HG02759 (cell line): ENCODE measurements at regions not wholly inside any gene's neighbourhood (a gene's known extent, or its start where the extent isn't known, plus 50 kb on each side); places are given as distances from the start of the nearest gene placed in this dataset.

Experiments
- ATAC-seq: cut with Tn5 transposase; IDR thresholded peaks from one replicate; pipeline ENCODE4 v1.9.1; 2021; ENCODE audit warnings: mild to moderate bottlenecking, moderate library complexity; ENCODE audit not compliant: unreplicated experiment

DNA sequence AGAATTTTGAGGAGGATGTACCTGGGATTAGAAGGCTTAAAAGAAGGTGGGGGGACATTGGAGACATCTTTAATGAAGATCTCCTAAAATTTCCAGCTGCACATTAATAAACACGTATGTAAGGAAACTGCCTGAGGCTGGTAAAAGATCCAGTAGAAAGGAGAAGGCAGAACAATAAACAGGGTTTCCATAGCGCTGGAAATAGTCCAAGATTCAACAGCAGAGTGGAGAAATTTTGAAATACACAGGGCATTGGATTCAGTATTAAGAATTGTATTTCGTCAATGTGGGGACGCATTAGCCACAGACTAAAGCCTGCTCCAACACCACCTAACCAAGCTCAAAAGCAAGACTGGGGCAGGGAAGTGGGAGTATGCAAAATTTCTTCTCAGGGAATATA, 606.9 kb upstream of the NRXN1 start:
- ATAC-seq: no peak

DNA sequence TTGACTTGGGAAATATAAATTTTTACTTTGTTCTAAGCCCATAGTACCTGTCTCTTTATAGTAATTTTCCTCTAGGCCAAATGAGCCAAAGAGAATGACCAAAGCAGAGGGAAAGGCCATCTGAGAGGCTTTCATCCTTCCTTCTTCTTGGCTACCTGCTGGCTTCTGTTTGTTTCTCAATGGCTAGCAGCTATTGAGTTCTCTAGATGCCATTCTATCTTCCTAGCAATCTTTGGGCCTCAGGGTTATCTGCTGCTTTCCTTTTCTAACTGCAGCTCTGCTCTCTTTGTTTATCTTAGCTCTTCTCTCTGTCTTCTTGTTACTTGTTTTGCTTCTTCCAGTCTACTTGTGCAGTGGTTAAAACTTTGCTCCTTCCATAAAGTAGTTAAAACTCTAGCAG, 601.1 kb upstream of the NRXN1 start:
- no peak for ATAC-seq

DNA sequence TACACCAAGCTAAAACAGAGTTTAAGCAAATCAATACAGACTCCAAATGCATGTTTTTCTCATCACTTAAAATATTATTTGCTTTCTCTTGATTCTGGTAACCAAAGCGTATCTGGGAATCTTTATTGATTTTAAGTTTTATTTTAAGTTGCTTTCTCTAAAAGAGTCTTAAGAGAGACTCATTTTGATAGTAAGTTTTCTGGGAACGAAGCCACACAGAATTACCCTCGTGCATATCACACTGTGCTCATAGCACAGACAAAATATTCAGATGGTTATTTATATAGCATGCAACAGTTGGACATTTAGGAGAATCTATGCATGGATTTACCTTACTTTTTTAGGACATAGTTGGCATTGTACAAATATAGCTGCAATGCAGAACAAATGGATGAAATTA, 597.5 kb upstream of the NRXN1 start:
- ATAC-seq: no peak

DNA sequence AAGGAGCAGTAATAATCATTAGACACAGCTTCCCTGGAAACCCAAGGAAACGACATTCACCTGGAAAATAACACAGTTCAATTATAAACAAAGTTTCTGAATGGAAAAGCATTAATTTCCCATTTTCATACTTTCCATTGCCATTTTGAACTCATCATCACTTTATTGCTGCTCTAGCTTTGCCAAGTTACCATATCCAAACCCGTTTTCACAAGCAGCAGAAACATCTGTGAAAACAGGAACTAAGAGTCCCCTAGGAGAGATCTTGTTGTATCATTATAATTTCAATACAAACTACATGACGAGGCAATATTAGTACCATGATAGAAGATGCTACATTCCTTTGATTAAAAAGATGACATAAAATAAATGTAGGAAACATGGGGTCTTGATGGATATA, 597.0 kb upstream of the NRXN1 start:
- ATAC-seq: no peak

DNA sequence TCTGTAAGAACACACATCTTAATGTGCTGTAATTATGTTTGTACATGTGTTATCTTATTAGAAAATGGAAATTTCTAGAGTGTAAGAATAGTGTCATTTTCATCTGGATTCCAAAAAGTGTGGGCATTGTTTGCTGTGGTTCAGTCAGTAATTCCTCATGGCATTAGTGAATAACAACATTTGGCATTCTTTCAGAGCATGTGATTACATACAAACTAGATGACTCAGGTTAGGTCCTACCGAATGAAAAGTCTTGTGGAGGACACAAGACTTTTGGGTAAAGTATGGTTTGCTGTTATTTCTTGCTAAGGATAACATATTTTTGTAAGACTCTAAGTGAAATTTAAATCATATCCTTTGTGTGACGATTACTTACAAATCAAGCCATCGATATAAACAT, 593.1 kb upstream of the NRXN1 start:
- no peak for ATAC-seq

DNA sequence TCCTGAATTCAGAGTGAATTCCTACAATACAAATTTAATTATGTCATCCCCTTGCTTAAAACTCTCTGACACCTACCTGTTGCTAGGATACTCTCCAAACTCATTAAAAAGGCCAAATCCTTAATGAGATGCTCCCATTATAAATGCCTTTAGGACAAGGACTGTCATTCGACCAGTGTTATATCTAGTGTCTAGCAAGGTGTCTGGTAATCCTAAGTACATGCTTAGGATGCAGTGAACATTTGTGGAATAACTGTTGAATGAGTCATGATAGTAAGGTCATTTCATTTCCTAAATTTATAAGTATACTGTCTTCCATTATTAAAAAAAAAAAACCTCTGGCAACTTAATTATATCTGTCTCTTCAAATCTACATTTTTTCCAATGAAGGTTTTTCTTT, 588.9 kb upstream of the NRXN1 start:
- ATAC-seq: no peak

DNA sequence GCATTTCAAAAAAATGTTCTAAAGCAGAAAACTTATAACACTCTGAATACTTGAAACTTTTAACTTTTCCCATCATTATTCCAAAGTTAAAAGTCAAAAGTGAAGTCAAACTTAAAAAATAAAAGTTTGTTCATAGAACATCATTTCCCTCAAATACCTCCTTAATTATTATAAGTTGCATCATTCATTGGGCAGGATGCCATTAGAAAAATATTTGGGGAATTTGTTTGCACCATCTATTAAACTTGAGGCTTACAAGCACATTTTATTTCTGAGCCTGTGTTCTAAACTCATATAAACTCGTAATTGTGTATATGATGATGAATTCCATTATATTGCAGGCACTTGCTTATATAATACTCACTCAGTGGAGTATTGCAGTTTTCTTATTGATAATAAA, 588.0 kb upstream of the NRXN1 start:
- no peak for ATAC-seq

DNA sequence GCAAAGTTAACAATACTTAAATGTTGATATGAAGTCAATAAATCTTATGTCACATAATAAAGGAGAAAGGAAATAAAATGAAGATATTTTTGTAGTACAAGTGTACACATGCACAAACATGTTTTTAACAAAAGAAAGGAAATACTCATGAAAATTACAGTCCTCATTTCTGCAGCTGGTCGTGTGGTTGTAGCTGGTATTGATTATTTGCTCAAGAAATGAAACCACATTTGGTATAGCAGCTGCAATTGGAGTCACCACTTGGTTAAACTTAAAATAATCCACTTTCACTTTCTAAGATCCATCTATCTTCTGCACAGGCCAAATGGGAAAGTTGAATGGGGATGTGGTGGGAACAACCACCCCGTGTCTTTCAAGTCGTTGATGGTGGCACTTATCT, 580.5 kb upstream of the NRXN1 start:
- no peak for ATAC-seq

DNA sequence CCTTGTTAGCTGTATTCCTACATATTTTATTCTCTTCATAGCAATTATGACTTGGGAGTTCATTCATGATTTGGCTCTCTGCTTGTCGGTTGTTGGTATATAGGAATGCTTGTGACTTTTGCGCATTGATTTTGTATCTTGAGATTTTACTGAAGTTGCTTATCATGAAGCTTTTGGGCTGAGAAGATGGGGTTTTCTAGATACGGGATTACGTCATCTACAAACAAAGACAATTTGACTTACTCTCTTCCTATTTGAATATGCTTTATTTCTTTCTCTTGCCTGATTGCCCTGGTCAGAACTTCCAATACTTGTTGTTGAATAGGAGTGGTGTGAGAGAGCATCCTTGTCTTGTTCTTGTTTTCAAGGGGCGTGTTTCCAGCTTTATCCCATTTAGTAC, 569.8 kb upstream of the NRXN1 start:
- ATAC-seq: no peak

DNA sequence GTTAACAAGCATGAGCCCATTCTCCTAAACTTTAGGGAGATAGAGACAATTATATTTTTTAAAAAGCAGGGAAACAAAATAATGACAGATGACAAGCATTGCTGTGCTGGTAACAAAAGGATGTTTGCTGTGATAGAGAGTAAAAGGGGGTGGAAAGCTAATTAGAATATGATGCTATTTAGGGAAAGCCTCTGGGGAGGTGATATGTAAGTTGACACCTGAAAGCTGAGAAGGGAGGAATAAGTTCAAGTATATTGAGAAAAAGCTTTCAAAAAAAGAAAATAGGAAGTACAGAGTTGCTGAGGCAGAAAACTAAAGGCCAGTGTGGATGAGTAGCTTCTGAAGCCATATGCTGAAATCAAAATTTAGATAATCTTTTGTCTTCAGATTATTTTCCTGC, 565.2 kb upstream of the NRXN1 start:
- ATAC-seq: no peak

DNA sequence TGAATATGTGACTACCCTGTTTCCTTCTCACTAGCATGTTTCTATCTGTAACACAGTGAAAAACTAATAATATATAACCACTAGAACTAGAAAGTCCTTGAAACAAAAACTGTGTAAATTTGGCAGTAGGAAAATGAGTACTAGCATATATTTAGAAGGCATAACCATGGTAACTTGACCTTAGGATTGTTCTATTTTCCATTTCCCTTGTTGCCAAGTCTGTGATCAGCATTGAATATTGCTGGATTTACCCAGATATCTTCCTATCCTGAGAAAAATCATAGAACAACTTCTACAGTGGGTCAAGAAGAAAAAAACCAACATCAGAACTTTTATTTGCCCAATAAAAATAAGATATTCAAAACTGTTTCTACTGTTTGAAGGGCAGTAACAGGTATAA, 563.9 kb upstream of the NRXN1 start:
- no peak for ATAC-seq

DNA sequence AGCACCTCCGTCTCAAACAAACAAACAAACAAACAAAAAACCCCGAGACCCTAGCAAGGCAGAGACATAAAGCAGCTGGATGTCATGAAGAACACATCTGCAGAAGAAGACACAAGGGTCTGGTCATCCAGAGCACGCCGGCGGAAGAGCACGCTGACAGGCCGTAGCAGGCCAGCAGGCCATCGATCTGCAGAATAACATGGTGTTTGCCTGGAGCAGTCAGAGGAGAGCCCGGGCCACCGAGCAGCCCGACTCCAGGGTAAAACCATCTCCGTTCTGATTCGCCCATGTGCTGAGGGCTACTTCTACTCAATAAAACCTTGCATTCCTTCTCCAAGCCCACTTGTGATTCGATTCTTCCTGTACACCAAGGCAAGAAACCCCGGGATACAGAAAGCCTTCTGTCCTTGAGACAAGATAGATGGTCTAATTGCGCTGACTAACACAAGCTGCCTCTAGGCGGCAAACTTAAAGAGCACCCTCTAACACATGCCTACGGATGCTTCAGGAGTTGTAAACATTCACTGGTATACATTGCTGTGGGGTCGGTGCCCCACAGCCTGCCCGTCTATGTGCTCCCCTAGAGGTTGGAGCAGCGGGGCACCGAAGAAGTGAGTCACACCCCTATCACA, 549.8 kb upstream of the NRXN1 start:
- no peak for ATAC-seq

DNA sequence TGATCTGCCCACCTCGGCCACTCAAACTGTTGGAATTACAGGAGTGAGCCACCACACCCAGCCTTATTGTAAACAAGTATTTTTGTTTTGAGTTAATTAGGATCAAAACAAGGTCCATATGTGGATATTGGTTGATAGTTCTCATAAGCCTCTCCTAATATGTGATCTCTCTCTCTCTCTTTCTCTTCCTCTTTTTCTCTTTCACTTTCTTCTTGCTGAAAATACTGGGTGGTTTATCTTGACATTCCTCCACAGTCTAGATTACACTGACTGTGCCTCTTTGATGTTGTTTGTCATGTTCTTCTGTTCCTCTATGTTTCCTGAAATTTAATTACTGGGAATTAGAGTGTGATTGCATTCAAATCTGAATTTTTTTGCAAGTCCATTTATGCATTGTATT, 547.5 kb upstream of the NRXN1 start:
- ATAC-seq: no peak

DNA sequence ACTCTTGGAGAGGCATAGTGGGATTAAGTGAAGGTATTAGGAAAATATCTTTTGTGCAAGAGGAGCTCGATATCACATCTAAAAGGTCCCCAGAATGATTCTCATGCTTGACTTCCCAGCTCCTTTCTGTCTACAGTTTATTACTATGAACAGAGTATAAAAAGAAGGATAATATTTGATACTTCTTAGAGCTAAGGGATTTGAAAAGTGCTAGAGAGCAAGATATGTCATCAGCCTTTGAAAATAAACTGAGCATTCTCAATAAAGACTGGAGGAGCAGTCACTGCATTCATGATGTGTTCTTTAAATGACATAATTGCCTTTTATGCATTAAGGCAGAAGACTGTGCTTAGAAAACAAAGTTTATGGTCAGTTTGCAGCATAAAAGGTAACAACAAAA, 543.2 kb upstream of the NRXN1 start:
- no peak for ATAC-seq

DNA sequence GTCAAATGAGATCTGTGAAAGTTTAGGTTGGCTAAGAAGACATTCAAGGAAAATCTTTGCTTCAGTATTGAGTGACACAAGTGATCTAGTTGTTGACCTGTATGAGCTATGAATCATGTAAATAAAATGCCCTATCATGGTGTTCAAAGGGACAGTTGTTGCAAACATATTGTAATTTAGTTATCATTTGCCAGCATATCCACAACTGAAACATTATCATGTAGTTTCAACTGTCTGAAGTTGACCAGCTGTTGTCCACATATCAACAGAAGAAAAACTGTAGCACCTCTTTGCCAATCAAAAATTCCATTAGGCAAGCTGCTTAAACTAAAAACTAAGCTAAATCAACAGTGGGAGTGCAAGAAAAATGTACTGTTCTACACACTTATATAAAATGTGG, 527.1 kb upstream of the NRXN1 start:
- ATAC-seq: no peak

DNA sequence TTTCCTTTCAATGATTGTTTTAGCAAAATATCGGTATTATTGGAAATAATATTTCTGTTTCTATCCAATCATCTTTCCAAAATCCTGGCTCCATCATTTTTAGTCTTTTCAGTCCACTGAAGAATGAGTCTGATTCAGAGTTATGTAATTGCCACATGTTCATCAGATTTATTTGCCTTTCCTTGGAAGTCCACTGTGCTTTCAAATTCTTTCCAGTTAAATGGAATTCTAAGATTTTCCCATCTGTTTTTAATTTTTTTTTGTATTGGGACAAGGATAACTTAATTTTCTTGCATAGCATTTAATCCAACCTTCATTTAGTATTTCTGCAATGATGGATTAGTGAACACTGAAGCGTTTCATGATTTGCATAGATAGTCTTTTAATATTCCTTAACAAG, 521.5 kb upstream of the NRXN1 start:
- ATAC-seq: no peak

DNA sequence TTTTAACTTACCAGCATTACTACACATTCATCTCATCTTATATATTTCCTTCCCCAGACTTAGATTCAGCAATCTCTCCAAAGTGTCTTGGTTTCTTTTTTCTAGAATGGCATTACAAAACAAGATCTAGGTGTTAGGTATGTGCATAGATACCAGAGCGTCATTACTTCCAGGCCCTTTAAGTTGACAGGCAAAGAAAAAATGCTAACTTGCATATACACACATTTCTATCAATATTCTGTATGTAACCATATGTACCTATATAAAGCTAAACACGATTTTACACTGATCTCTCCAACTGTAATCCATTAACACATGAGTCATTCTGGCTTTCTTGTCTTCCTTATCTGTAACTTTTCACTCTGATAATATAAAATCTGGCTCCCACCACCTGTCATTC, 503.8 kb upstream of the NRXN1 start:
- no peak for ATAC-seq

DNA sequence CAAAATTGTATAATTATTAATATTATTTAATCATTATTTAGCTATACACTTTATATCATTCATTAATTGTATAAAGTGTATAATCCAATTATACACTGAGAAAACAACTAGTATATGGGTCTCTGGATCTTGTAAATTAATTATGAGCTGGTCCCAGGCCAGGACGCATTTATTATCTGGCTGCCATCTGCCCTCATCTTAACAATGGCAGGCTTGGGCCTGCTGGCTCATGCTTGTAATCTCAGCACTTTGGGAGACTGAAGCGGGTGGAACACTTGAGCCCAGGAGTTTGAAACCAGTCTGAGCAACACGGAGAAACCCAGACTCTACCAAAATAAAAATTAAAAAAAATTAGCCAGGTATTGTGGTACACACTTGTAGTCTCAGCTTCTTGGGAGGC, 502.2 kb upstream of the NRXN1 start:
- no peak for ATAC-seq

DNA sequence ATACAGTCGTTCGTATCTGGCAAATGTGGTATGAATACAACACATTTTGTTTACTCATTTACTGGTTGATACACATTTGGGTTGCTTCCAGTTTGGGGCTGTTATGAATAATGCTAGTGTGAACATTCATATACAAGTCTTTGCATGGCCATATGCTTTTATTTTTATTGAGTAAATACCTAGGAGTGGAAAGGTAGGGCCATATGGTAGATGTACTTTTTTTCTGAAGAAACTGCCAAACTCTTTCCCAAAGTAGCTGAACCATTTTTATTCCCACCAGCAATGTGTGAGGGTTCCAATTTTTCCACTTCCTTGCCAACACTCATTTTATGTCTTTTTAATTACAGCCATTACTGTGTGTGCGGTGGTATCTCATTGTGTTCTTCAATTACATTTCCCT, 496.2 kb upstream of the NRXN1 start:
- no peak for ATAC-seq

DNA sequence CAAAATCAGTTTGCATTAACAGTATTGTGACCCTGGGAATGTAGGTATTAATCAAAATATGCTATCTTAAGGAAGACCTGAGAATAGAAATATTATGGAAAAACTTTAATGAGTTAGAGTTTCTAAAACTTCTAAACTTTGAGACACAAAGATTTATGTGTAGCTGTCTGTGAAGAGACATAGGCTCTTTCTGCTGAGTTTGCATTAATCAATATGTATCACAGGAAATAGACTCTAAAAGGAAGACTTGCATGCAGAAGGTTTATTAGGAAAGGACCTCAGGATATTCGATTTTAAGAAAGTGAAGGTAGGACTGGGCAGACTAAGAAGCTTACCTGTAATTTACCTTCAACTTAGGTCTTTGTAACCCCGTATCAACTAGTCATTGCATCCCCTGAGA, 494.8 kb upstream of the NRXN1 start:
- ATAC-seq: no peak

DNA sequence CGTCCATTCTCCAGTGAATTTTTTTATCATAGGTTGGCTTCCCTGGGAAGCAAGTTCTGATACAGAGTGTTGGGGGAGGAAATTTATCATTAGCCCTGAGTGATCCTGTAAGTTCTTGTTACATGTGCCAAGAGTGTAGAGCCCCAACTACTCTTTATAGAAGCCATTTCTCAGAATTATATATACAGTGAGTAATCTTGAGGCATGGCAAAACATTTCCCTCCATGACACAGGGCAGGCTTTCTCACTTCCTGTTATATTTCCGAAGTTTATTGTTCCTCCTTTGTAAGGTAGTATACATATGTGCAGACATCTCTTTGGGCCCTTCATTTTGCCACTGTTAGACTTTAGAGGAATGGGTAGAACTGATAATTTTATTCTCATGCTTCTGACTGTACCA, 484.7 kb upstream of the NRXN1 start:
- ATAC-seq: no peak

DNA sequence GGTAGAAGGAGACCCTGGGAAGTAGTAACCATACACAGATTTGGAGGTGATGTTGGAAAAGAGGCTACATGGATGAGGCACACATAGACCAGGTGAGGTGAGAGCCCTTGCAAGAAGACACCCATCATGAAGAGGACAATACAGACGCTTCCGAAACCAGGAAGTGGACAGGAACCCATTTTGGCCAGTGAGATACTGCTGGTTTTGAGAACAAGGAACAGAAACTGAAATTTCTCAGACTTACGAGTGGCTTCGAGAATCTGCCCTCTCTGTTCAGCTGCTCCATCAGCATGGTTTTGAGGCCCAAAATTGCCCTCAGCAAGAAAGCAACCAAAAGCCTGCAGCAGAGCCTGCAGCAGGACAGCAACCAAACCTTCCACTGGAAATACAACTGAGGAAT, 479.1 kb upstream of the NRXN1 start:
- ATAC-seq: no peak

DNA sequence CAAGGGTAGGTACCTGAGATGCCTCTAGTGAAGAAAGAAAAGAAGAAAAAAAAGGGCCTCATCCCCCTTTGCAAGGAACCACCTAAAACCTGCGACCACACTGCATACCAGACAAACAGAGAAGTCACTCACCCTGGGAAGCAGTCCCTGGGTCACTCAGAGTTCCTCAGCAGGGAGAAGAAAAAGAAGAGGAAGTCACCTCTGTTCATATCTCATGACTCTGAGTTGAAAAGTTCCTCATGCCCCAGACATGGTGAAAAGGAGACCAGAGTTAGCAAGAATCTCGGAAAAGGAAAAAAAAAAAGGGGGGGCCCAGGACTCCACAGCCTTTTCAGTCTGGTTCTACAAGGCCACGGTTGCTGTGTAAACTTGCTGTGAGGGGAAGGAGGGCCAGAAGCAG, 478.4 kb upstream of the NRXN1 start:
- no peak for ATAC-seq

DNA sequence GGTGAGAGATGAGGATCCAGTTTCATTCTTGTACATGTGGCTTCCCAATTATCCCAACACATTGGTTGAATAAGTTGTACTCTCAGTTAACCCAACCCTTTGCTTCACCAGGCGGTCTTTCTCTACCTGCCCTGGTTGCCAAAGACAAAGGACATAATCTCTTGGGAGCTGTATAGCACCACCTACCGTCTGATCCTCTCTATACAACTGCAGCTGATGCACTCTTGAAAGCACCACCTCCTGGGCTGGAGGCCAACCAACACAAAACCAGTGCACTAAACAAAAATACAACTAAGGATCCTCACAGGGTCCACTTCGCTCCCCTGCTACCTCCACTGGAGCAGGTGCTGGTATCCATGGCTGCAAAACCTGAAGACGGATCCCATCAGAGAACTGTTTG, 473.6 kb upstream of the NRXN1 start:
- no peak for ATAC-seq
